ENCODE measurements at regions not wholly inside any gene's neighbourhood (a gene's known extent, or its start where the extent isn't known, plus 50 kb on each side); places are given as distances from the start of the nearest gene placed in this dataset.

DNA sequence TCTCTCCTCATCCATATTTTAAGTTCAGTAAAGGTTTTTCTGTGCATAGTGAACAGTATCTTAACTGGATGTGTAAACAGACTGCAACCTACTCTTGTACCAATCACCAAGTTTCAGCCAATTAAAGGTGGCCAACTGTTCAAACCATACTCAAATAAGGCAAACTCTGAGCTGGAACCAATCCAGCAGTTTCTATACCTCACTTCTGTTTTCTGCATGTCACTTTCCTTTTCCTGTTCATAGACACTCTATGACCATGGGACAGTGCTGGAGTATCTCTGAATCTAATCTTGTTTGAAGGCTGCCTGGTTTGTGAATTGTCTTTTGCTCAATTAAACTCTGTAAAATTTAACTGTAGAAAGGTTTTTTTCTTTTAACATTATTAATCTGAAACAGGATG is 470.3 kb upstream of the SLITRK6 start:
- TF ChIP-seq NFIC (IDR thresholded peaks at IDR 0.05) (no peak), USF1 (IDR thresholded peaks at IDR 0.05) (no peak), TCF12 (IDR thresholded peaks at IDR 0.05; ENCODE audit: low read depth) (no peak), EGR1 (IDR thresholded peaks at IDR 0.05) (no peak), TEAD4 (IDR thresholded peaks at IDR 0.05) (no peak), RAD21 (IDR thresholded peaks at IDR 0.05; ENCODE audit: low read depth) (no peak), EP300 (IDR thresholded peaks at IDR 0.05; ENCODE audit: borderline replicate concordance) (no peak), YY1 (IDR thresholded peaks at IDR 0.05; ENCODE audit: low read depth) (no peak), ZBTB7A (IDR thresholded peaks at IDR 0.05; ENCODE audit: low read depth) (no peak), FOXM1 (IDR thresholded peaks at IDR 0.05; ENCODE audit: borderline replicate concordance, low read depth) (no peak)
- TF ChIP-seq, protein P1, sequence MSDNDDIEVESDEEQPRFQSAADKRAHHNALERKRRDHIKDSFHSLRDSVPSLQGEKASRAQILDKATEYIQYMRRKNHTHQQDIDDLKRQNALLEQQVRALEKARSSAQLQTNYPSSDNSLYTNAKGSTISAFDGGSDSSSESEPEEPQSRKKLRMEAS (IDR thresholded peaks at IDR 0.05), result no peak

- TF ChIP-seq USF1 (IDR thresholded peaks at IDR 0.05) (no peak), TEAD4 (IDR thresholded peaks at IDR 0.05) (no peak), ZBTB7A (IDR thresholded peaks at IDR 0.05; ENCODE audit: low read depth) (no peak), EGR1 (IDR thresholded peaks at IDR 0.05) (no peak), TCF12 (IDR thresholded peaks at IDR 0.05; ENCODE audit: low read depth) (no peak)
- TF ChIP-seq, protein P2, sequence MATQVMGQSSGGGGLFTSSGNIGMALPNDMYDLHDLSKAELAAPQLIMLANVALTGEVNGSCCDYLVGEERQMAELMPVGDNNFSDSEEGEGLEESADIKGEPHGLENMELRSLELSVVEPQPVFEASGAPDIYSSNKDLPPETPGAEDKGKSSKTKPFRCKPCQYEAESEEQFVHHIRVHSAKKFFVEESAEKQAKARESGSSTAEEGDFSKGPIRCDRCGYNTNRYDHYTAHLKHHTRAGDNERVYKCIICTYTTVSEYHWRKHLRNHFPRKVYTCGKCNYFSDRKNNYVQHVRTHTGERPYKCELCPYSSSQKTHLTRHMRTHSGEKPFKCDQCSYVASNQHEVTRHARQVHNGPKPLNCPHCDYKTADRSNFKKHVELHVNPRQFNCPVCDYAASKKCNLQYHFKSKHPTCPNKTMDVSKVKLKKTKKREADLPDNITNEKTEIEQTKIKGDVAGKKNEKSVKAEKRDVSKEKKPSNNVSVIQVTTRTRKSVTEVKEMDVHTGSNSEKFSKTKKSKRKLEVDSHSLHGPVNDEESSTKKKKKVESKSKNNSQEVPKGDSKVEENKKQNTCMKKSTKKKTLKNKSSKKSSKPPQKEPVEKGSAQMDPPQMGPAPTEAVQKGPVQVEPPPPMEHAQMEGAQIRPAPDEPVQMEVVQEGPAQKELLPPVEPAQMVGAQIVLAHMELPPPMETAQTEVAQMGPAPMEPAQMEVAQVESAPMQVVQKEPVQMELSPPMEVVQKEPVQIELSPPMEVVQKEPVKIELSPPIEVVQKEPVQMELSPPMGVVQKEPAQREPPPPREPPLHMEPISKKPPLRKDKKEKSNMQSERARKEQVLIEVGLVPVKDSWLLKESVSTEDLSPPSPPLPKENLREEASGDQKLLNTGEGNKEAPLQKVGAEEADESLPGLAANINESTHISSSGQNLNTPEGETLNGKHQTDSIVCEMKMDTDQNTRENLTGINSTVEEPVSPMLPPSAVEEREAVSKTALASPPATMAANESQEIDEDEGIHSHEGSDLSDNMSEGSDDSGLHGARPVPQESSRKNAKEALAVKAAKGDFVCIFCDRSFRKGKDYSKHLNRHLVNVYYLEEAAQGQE (IDR thresholded peaks at IDR 0.05; ENCODE audit: low read depth), result no peak
- TF ChIP-seq, protein P1 (IDR thresholded peaks at IDR 0.05), result no peak
These were observed 483.2 kb upstream of the SLITRK6 start for GRCh38 chr13:86282442-86282841.

DNA sequence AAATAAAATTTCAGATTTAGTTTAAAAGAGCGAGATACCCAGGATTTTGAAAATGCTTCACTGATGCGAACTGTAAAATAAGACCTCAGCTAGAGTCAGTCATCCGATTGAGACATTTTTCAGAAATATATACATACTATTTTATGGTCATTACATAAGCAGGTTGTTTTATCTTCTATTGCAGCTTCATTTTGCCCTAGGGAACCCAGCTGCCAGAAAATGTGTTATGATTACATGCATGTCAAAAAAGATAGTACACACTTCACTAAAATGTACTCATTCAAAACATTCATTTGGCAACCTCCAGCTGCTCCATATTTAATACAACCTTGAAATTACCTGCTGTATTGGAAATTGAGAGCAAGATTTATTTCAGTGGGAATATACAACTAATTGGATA is 483.8 kb upstream of the SLITRK6 start:
- TF ChIP-seq, protein P2 (IDR thresholded peaks at IDR 0.05; ENCODE audit: low read depth), result no peak
- TF ChIP-seq CEBPB (IDR thresholded peaks at IDR 0.05) (no peak), TEAD4 (IDR thresholded peaks at IDR 0.05) (no peak), ZBTB7A (IDR thresholded peaks at IDR 0.05; ENCODE audit: low read depth) (no peak), EP300 (IDR thresholded peaks at IDR 0.05; ENCODE audit: borderline replicate concordance) (no peak), RAD21 (IDR thresholded peaks at IDR 0.05; ENCODE audit: low read depth) (no peak), YY1 (IDR thresholded peaks at IDR 0.05; ENCODE audit: low read depth) (no peak), EGR1 (IDR thresholded peaks at IDR 0.05) (no peak), CREB1 (IDR thresholded peaks at IDR 0.05; ENCODE audit: low read depth) (no peak), USF1 (IDR thresholded peaks at IDR 0.05) (no peak), TAF1 (IDR thresholded peaks at IDR 0.05; ENCODE audit: low read depth) (no peak), TCF12 (IDR thresholded peaks at IDR 0.05; ENCODE audit: low read depth) (no peak), FOXM1 (IDR thresholded peaks at IDR 0.05; ENCODE audit: borderline replicate concordance, low read depth) (no peak), NFIC (IDR thresholded peaks at IDR 0.05) (no peak)
- TF ChIP-seq, protein P1 (IDR thresholded peaks at IDR 0.05), result no peak

- TF ChIP-seq ZBTB7A (IDR thresholded peaks at IDR 0.05; ENCODE audit: low read depth) (no peak), NFIC (IDR thresholded peaks at IDR 0.05) (no peak), FOXM1 (IDR thresholded peaks at IDR 0.05; ENCODE audit: borderline replicate concordance, low read depth) (no peak), EP300 (IDR thresholded peaks at IDR 0.05; ENCODE audit: borderline replicate concordance) (no peak), EGR1 (IDR thresholded peaks at IDR 0.05) (no peak), TAF1 (IDR thresholded peaks at IDR 0.05; ENCODE audit: low read depth) (no peak), CREB1 (IDR thresholded peaks at IDR 0.05; ENCODE audit: low read depth) (no peak)
These were observed 499.5 kb upstream of the SLITRK6 start for GRCh38 chr13:86298725-86299124.

- TF ChIP-seq EGR1 (IDR thresholded peaks at IDR 0.05) (no peak), EP300 (IDR thresholded peaks at IDR 0.05; ENCODE audit: borderline replicate concordance) (no peak), RAD21 (IDR thresholded peaks at IDR 0.05; ENCODE audit: low read depth) (no peak), CREB1 (IDR thresholded peaks at IDR 0.05; ENCODE audit: low read depth) (no peak), YY1 (IDR thresholded peaks at IDR 0.05; ENCODE audit: low read depth) (no peak), ZBTB7A (IDR thresholded peaks at IDR 0.05; ENCODE audit: low read depth) (no peak), USF1 (IDR thresholded peaks at IDR 0.05) (no peak), NFIC (IDR thresholded peaks at IDR 0.05) (no peak), TCF12 (IDR thresholded peaks at IDR 0.05; ENCODE audit: low read depth) (no peak), TEAD4 (IDR thresholded peaks at IDR 0.05) (no peak), CEBPB (IDR thresholded peaks at IDR 0.05) (no peak), FOXM1 (IDR thresholded peaks at IDR 0.05; ENCODE audit: borderline replicate concordance, low read depth) (no peak), TAF1 (IDR thresholded peaks at IDR 0.05; ENCODE audit: low read depth) (no peak)
- TF ChIP-seq, protein P1 (IDR thresholded peaks at IDR 0.05), result no peak
- TF ChIP-seq, protein P2 (IDR thresholded peaks at IDR 0.05; ENCODE audit: low read depth), result no peak
These were observed 499.9 kb upstream of the SLITRK6 start for GRCh38 chr13:86299128-86299527.

Data from Ishikawa (cell line).